Fibroblast of the aortic adventitia (primary cell): ENCODE measurements at regions not wholly inside any gene's neighbourhood (a gene's known extent, or its start where the extent isn't known, plus 50 kb on each side); places are given as distances from the start of the nearest gene placed in this dataset.
"Not testable (repeated sequence)": the region's sequence is repeated elsewhere in the genome, so short reads cannot be mapped to it uniquely, and the experiment has no call there.

Source experiments
- DNase-seq: peaks from one replicate; pipeline ENCODE4 v3.0.0-alpha.2; 2010; ENCODE audit warnings: low read depth
- H3K4me3 ChIP-seq: 2 replicates; pipeline ENCODE4 v1.5.1; 2011; ENCODE audit warnings: low read depth, mild to moderate bottlenecking, control low read depth, low read length, moderate library complexity
- TF ChIP-seq, protein P1 (sequence below): IDR thresholded peaks from 2 replicates; pipeline ENCODE4 v1.5.1; 2011; ENCODE audit warnings: mild to moderate bottlenecking, low read length, control low read depth, inconsistent platforms; ENCODE audit not compliant: insufficient read depth

DNA sequence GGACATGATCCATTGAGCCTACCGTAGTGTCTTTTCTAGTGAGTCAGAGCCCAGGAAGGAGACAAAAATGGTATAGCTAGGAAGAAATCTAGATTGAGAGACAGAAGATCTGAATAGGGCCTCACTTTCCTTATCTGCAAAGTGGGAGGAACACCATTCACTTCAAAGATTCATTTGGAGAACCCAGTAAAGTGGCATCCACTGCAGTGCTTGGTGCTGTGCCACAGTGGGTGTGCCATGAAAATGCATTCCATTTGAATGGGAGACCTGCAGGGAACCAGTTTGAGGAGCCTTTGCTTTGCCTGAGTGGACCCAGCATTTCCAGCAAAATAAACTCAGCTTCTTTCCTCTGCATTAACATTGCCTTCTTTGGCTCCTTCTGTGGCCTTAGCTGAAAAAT, 470.5 kb upstream of the CADM1 start:
- no peak for DNase-seq
- no peak overlapping the region for H3K4me3 ChIP-seq
- TF ChIP-seq, protein P1, sequence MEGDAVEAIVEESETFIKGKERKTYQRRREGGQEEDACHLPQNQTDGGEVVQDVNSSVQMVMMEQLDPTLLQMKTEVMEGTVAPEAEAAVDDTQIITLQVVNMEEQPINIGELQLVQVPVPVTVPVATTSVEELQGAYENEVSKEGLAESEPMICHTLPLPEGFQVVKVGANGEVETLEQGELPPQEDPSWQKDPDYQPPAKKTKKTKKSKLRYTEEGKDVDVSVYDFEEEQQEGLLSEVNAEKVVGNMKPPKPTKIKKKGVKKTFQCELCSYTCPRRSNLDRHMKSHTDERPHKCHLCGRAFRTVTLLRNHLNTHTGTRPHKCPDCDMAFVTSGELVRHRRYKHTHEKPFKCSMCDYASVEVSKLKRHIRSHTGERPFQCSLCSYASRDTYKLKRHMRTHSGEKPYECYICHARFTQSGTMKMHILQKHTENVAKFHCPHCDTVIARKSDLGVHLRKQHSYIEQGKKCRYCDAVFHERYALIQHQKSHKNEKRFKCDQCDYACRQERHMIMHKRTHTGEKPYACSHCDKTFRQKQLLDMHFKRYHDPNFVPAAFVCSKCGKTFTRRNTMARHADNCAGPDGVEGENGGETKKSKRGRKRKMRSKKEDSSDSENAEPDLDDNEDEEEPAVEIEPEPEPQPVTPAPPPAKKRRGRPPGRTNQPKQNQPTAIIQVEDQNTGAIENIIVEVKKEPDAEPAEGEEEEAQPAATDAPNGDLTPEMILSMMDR: no peak

DNA sequence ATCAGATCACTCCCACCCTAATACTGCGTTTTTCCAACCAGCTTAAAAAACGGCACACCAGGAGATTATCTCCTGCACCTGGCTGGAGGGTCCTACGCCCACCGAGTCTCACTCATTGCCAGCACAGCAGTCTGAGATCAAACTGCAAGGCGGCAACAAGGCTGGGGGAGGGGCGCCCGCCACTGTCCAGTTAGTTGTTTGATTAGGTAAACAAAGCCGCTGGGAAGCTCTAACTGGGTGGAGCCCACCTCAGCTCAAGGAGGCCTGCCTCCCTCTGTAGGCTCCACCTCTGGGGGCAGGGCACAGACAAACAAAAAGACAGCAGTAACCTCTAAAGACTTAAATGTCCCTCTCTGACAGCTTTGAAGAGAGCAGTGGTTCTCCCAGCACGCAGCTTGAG, 463.0 kb upstream of the CADM1 start:
- H3K4me3 ChIP-seq, DNase-seq: not testable (repeated sequence)

DNA sequence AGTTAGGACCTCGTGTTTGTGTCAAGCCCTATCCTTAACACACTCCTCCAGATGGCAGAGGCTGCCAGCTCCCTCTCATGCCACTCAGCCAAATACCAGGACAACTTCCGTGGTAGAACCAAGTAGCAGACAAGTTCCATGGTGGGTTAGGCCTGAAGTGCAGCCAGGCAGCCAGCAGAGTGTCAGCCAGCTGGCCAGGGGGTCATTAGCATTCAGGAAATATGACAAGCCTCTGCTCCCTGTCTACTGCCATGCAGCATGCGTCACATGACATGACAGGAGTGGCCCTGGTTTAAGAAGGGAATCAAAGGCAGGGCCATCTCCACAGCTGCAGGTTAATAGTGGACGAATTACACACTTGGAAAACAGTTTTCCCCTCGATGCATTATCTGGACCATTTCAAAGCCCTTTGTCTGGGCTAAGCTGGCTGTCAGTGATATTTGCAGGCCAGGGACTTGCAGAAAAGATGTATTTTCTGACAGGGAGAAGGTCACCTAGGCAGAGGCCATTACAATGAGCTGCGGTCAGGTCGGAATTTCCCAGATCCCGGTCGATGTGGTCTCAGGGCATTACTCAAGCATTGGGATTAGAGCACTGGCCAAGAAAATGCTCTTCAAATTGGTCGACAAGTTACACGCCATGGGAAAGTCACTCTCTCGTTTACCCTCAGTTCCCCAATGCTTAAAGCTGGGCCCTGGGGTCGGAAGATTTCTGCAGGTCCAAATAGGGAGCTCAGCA, 461.7 kb upstream of the CADM1 start:
- H3K4me3 ChIP-seq: no peak overlapping the region
- TF ChIP-seq, protein P1: no peak
- DNase-seq: no peak

DNA sequence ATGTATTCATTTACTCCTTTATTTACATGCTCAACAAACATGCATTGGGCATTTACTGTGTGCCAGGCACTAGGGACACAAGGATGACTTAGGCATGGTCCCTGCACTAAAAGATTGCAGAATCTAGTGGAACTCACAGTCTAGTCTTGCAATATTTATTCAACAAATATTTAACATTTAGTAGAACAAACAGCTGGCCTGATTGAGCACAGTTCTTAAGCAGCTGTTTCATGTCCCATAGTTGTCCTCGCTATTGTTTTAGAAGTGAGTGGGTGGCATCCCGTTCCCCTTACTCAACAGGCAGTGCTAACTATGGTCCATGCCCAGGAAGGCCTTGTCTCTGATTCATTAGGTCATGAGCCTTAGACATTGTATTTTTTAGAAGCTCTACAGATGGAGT, 459.9 kb upstream of the CADM1 start:
- TF ChIP-seq, protein P1: no peak
- DNase-seq: no peak
- no peak overlapping the region for H3K4me3 ChIP-seq

DNA sequence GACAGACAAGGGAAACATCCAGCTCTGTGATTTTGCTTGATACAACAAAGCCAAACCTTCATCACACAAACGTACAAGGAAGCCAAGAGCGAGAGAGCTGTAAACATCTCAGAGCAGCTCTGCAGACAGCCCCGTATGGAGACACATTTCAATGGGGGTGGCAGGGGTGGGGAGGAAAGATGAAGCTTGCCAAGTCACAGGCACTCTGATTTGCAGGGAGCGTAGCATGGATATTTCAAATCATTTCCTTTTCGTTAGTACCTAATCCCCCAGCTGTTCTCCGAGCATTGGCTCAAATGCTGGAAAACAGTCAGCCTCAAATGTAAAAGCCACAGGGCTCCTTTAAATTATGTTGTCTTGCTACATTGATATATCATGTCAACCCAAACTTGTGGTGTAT, 458.9 kb upstream of the CADM1 start:
- no peak overlapping the region for H3K4me3 ChIP-seq
- no peak for DNase-seq
- TF ChIP-seq, protein P1: no peak

DNA sequence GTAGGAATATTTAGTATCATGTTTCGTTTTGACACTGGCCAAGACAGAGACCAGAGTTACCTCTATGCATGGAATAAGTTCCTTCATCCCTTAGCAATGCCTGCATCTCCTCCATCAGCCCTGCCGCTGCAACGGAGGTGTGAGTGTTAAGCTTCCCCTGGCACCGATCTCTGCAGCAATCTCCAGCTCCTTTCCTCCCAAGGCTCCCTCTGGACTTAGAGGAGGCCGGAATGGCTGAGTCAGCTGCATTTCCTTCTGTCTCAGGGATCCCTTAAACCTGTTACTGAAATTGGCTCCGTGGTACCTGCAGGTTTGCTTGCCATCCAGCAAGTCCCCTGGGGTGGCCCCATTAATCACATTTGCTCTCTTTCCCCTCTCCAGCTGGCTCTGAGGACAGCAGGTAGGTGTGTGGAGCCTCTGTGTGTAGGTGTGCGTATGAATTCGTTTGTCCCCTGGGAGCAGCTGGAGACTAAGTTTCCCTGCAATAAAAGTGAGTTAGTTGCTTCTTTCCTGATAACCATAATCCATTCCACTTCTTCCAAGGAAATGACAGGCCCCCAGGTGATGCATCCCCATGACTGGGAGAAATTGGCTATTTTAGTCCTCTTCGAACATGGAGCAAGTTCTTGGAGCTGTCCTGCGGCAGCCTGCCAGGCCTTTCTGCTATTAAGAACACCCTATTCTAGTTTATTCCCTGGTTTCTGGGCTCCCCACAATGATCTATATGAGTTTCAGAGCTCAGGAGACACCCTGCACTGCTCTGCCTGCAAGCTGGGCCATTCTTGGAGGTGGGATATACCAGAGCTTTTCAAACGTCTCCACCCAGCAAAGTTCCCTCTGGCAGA, 457.2 kb upstream of the CADM1 start:
- H3K4me3 ChIP-seq: no peak overlapping the region
- TF ChIP-seq, protein P1: no peak
- DNase-seq: no peak

DNA sequence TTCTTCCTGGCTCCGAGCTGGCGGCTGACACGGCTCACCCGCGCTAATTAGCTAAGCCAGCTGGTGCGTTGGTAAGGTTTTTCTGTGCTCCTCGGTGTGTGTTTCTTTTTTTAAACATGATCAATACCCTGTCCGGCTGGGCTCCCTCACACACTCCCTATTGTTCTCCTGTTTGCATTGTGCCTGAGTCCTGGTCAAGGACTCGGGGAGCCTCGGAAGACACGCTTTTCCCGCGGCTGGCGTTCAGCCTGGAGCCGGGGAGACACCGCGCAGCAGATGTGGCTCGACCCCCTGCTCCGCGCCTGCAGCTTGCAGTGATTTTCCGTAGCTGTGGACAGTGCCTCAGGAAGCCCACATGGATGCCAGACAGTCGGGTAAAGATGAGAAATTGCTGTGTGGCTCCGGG, 454.9 kb upstream of the CADM1 start:
- DNase-seq: no peak
- H3K4me3 ChIP-seq: no peak overlapping the region
- TF ChIP-seq, protein P1: no peak
